GM19467 (cell line): ENCODE measurements at regions not wholly inside any gene's neighbourhood (a gene's known extent, or its start where the extent isn't known, plus 50 kb on each side); places are given as distances from the start of the nearest gene placed in this dataset.
"Not testable (repeated sequence)": the region's sequence is repeated elsewhere in the genome, so short reads cannot be mapped to it uniquely, and the experiment has no call there.

ENCODE experiments used
- ATAC-seq: cut with Tn5 transposase; IDR thresholded peaks from one replicate; pipeline ENCODE4 v1.9.1; 2021; ENCODE audit warnings: mild to moderate bottlenecking, moderate library complexity; ENCODE audit not compliant: unreplicated experiment

DNA sequence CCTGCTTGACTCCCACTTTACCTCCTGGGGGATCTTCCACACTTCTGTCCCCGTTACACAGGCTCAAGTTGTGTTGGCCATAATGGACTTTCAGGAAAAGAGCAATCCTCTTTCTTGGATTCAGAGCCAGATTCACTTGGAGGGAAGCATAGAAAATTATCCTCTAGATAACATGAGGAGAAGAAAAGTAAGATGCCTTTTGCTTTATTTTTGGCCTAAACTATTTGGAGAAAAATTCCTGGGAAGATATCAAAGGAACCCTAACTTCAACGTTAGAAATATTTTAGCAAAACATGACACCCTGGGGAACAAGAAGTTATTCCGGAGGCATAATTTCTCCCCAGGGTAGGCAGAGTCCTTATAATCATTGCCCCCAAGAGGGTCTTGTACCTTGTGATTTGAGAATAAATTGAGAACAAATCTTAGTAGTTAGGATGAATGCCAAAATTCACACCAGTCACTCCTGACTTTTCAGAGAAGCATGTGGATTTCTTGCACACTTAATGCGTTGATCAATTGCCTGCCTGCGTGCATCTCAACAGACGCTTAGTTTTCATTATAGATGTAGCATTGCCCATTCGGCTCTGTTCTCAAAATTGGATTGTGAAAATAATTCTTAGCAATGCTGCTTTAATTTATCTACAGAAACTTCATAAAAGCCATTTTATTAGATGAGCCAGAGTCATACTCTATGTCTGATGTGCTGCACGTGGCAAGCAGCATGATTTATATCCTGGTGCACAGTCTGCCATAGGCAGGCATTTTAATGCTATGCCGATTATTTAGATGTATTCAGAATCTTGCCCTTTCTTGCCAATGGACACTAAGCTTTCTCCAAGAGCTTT lies 224.4 kb downstream of the C7orf25 start:
- ATAC-seq, result no peak

DNA sequence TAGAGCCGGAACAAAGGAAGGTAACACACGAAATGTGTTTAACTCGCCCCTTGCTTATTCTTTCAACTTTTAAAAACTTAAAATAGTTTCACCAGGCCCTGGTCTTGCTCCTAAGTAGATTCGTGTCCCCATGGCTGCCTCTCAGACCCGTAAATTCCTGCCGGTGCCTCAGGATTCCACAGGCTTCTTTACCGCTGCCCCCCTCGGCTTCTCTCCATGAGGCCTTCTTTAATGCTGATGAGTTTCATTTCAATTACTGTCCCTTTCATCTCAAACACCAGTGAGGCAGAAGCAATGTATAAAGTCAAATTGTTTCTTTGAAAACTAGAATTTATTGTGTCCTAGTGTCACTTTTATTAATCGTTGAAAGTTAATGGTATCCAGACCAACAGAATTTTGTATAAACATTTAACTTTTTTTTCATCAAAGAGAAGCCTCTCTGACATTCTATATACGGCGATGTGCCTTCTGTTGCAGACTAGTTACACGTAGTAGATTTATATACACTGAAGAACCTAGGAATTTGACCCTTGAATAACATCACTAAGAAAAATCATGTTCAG lies 225.2 kb downstream of the C7orf25 start:
- ATAC-seq, result no peak

DNA sequence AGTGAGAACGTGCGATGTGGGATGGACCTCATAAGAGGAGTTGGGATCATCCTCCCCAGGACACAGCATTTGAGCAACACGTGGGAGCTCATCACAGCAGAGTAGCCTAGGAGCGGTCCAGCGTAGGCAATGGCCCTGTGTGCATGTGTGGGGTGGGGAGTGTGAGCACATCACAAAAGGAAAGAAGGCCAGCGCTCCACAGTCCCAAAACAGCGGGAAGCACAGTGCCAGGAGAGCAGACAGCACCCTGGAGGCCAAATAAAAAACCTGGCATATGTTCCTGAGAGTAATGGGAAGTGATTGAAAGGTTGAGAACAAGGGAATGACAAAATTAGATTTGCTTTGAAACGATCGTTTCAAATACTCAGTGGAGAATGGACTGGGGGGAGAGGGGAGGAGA lies 226.0 kb downstream of the C7orf25 start:
- ATAC-seq, result no peak

DNA sequence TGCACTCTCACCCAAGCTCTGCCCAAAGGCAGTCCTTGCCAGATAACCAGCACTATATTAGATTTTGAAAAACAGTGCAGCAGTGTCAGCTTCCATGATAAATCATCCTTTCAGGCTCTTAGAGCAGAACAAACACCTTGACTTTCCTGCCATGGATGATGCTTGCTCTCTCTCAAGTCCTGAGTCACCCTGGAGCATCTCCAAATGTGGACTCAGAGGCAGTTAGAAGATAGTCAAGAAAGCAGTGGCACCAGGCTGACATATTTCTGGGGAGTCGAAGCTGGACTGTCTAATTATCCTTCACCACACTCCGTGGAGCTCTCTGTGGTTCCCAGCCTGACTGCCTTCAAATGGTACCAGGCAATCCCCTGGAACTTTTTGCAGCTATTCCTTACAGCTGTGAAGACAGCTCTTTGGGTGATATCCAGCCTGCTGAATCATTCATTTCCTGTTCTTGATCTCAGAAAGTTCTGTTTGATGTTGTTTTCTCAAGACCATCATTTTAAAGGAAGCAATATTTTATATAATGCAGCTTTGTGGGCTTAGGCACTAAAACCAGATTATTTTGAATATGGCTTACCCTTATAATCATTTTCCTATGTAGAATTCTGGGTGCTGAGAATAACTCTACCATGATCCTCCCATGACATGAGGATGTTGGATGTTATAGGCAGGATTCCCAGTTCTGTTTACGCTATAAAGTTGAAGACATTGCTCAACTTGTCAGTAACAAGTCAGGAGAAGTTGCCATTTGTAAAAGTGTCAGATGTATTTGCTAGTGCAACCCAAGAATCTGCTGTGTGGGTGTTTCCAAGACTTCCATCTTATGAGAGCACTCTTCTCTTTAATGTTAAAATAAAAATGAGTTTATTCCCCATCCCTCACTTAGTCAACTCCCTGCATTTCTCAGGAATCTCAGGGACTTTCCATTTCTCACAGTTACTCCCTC lies 233.8 kb downstream of the C7orf25 start:
- ATAC-seq, result no peak

DNA sequence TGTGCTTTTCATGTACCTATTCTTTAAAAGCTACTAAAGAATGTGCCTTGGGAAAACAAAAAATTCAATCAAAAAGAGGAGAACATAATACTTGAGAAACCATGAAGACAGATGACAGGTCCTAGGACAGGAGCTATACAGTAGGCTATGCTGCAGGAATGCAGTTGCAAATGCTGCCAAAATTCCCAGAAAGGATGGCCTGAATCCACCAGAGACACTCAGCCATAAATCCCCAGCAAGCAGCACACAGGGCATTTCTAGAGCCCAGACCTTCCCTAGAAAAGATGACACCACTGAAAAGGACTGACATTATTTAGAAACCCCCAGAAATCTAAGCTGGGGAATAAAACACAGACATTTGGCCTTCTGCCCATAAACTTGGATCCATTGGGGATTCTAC lies 237.3 kb downstream of the C7orf25 start:
- no peak for ATAC-seq

DNA sequence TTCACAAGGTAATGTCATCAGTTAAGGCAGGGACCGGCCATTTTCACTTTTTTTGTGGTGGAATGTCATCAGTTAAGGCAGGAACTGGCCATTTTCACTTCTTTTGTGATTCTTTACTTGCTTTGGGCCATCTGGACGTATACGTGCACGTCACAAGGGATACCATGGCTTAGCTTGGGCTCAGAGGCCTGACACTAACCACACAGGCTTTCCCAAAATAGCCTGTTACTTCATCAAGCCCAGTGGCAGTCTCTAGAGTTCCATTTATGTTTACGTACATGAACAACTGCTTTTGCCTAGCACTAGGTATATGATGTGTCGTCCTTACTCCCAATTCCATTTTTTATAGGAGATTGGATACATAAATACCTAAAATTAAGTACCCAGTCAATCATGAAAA lies 237.9 kb downstream of the C7orf25 start:
- no peak for ATAC-seq

DNA sequence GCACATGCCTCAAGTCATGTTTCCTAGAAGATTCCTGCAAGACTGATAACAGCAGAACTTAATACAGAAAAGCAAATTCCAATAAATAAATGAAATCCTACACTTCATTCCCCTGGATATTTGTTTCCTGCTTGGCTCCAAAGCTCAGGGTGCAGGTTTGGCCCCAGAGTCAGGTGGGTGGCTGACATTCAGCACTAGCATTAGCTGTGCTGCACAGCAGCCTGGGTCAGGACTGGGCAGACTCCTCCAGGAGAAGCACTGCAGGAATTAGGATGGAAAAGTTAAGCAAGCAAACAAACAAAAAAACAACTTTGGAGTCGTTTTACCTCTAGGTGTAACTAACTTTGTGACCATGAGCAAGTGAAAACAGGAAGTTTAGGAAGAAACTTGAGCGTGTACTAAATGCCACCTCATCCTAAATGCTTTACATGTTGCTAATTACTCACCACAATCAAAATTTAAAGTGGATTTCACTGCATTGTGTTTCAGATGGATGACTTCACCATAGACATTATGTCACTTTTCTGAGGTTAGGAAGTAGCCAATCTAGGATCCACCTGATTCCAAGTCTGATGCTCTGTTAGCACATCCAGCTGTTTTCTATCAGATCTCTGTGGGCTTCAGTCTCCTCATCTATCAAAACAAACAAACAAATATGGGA lies 239.4 kb downstream of the C7orf25 start:
- ATAC-seq, result no peak

DNA sequence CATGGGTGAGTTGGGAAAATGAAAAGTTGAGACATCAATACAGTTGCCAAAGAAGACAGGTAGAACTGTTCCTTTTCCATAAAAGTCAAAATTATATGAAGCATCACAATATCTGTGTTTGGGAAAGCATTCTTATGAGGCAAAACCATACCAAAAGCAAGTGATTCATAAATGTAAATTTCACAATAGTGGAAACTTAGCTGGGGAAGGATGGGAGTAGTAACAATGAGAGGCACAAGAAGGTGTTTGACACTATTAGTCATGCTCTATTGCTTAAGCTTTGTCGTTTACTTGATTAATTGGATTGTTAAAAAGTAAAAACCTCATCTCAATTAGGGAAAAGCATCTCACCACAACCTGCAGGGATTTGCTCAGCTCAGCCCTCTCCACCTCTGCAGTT lies 240.2 kb downstream of the C7orf25 start:
- no peak for ATAC-seq

DNA sequence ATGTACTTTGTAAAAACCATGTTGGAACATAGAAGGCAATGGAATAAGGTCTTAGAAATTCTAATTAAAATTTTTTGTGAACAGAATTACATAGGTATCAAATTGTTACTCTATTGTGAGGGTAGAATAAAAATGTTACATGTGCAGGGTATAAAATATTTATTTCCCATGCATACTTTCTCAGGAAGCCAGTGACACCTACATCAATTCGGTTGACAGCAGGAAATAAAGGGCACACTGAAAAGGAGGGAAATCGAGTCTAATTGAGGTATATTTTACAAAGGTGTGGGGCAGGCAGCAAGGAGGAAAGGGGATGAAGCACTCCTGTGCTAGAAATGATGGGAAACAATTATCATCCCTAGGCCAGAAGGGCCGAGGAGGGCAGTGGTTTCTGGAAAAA lies 244.9 kb downstream of the C7orf25 start:
- no peak for ATAC-seq

DNA sequence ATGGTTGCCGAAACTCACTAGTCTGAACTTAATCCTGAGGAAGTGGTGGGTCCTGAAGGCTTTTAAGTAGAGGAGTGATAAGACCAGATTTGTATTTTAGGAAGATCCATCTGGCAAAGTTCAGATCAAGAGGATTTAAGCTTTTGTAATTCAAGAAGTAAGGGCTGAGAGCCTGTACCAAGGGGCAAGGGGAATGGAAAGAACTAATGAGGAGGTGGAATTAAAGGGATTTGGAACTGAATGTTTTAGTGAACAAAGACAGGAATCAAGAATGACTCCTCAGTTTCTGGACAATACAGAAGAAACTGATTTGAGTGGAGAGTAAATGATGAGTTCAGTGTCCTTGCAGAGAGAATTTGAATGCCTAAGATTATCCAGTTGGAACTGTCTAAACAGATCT lies 249.0 kb downstream of the C7orf25 start:
- ATAC-seq, result no peak

DNA sequence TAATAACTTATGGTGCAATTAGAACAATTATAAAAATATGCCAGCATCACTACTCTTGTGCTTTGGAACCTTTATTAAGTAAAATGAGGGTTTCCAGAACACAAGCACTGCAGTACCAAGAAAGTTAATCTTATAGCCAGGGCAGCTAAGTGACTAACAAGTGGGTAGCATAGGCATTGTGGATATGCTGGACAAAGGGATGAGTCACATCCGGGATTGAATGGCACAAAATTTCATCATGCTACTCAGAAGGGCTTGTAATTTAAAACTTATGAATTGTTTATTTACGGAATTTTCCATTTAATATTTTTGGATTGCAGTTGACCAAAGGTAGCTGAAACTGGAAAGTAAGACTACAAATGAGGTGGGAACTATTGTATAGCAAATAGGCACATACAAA lies 250.6 kb downstream of the C7orf25 start:
- no peak for ATAC-seq

DNA sequence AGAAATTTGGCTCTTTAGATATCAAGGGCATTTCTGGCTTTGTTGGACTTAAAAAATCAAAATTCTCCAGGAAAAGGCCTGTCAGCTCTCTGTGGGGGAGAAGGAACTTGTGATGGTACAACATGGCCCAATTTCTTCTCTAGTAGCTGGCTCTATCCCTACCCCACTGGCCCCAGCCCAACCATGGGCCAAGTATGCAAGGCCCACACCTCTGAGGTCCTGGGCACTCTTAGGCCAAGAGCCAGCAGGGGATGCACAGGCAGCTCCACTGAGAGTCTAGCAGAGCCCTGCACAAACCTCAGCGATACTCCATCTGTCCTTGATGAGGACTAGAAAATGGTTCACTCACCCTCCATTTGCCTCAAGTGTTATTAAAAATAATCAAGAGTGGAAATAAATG lies 261.2 kb downstream of the C7orf25 start:
- ATAC-seq, result no peak

DNA sequence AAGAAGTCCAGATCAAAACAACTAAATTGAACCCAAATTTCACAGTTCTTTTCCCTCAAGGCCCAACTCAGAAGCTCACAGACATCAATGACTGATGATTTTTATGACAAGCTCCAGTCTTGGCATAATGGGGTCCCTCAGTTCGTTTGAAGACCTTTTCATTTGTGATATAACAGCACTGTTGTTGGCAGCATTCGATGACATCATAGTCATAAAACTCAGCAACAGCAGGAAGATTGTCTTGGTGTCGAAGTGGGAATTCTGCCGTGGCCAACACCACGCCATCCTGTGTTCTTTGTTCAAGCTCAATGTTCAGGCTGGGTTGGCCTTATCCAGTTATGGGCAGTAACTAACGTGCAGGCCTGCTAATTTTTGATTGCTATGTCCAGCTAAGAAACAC lies 261.7 kb downstream of the C7orf25 start:
- ATAC-seq, result no peak

DNA sequence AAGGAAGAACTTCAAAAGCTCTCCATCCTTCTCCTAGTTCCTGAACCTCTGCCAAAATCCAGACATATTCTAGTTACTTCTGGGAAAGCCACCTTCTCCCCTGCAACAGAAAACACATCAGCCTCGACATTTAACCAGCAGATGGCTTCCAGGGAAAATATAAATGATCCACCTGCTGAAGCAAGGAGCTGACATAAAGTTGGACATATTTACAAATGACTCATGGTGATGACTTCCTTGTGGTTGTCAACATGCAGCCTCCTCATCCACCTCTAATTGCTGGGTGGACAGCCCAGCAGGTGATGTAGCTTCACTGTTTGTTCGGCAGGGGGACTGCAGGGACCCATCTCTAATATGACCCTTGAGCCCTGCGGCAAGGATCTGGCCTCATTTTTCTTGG lies 266.0 kb downstream of the C7orf25 start:
- ATAC-seq, result no peak

DNA sequence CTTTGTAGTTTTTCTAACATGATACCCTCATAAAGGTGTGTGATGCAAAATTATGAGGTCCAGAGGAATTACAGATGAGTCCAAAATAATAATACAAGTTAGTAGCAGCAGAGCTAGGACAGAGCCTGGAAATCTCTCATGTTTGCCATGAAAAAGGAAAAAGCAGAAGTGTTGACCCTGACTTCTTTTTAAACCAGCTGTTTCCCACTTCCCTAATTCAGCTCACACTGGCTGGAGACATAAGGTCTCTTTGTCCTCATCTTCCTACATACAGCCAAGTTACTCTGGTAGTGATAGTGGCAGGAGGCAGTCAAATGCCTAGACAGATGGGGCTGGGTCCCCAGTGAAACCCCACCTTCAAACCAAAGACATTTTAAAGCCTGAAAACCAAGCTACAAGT lies 269.2 kb downstream of the C7orf25 start:
- ATAC-seq, result no peak

DNA sequence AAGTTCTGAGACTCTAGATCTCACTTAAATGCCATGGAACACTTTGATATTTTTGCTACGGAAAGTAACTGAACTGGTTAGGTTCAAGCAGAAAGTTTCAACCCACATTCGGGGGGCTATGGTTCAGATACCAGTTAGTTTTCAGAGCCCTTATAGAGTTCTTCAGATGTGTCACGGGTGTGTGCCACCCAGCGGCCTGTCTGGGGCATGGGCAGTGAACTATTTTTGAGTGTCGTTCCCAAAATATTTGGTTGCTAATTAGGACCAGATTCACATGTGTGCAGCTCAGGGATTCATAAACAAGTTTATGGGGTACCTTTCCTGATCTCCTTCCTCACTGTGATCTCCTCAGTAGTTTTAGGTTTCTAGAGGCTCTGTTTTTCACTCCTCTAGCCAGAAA lies 271.9 kb downstream of the C7orf25 start:
- ATAC-seq, result no peak

DNA sequence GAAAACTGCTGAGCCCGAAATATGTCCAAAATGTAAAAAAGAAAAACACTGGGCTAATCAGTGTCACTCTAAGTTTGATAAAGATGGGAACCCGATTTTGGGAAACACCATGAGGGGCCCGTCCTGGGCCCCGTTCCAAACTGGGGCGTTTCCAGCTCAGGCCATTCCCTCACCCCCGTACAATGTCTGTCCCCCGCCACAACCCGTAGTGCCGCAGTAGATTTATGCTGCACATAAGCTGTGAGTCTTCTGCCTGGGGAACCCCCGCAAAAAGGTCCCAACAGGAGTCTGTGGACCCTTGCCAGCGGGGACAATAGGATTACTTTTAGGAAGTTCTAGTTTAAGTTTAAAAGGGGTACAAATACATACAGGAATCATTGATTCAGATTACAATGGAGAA lies 275.5 kb downstream of the C7orf25 start:
- not testable (repeated sequence) for ATAC-seq

DNA sequence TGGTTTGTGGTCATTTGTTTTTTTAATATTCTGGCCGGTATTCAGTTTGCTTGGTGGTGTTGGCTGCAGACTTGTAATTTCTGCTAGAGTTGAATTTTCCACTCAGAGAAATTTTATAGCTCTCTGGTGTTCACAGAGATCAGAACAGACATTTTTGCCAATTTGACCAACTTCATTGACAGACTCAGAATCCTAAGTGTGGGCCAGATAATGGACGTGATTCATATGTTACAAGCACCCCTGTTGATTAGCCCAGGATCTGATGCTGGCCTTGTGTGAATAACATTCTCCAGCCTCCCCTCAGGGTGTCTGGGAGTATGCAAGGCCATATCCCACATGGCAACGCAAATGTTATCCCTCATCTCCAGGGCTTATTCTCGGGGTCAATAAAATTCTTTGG lies 283.8 kb downstream of the C7orf25 start:
- no peak for ATAC-seq

DNA sequence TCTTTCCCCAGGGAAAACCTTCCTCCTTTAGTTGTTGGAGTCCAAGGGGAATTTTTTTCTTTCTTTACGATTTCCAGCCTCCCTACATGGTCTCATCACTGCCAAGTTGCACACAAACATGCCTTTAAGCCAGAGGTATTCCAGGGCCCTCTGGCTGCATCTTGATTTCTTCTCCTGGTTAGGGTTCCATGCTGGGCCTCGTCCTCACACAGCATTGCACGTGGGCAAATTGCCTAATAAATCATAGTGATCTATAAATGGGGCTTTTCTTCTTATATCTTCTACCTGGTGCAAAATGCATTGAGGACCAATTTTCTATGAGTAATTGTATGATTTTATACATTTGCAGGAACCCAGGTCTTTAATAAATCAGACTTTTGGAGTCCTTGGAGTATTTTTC lies 284.2 kb downstream of the C7orf25 start:
- no peak for ATAC-seq

DNA sequence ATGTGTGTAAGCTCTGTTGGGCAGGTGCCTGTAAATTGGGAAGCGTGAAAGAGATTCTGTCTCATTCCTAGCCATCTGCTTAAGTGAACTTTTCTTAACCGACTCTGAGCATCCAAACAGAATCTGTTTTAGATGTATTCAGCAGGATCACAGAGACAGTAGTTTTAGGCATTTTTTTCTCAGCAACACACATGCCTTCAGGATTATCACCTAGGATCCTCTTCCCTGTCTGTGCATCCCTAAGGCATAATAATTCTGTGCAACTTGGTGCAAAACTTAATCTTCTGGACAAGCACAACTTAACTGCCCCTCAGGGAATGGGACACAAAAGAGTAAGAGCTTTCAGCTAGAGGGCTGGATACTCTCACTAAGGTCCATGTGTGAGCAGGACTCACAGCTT lies 284.8 kb downstream of the C7orf25 start:
- ATAC-seq, result no peak

DNA sequence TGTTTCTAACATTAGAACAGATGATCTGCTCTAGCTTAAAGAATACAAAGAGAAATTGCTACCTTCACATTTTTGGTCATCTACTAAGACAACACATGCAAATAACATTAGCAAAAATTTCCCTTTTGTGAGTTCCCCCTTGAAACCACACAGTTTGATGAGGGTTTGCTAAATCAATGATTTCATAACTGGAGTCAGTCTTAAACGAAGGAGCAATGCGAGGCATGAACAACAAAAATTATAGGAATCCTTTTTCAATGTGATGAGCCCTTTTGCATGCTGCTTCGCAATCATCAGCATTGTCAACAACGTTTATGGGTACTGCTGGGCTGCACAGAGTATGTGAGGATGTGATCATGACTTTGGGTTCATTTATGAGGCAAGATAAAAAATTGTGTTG lies 286.4 kb downstream of the C7orf25 start:
- ATAC-seq, result no peak
